ENCODE measurements at regions not wholly inside any gene's neighbourhood (a gene's known extent, or its start where the extent isn't known, plus 50 kb on each side); places are given as distances from the start of the nearest gene placed in this dataset.

DNA sequence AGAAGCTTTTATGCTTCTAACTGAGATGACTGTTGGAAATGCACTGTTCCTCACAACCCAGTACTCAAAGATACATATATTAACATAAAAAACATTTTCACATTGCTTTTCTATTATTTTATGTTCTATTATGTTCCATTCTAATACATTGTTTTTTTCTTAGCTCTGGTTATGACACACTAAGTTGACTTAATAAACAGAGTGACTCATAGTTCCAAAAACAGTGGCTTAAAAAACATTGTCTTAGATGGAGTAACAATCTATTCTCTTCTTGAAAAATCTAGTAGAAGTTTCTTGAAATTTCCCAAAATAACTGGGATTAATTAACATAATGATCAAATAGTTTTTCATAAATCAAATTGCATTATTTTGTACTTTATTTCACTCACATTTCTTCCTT is 328.2 kb upstream of the LRATD1 start:
- ChIA-PET CTCF (no interaction called here), POLR2A (no interaction called here)
- H3K4me2 ChIP-seq = no peak overlapping the region
- peaks cover 5% of the 10 kb centered on the region; the same call in 1 of the 3 replicates for H3K9me3 ChIP-seq
- ATAC-seq (no peak), DNase-seq (ENCODE audit: low read depth in 1 of 2, low spot score in 1 of 2) (no peak), FAIRE-seq (no peak)
- H3K4me1 ChIP-seq = no peaks in the 10 kb centered on the region
- no peak overlapping the region for H3K4me3 ChIP-seq
- TF ChIP-seq HMGXB4 (CRISPR knock-in tag; IDR thresholded peaks at IDR 0.05; ENCODE audit: borderline replicate concordance) (no peak), GATA3 (IDR thresholded peaks at IDR 0.05; ENCODE audit: borderline replicate concordance) (no peak), JUN (IDR thresholded peaks at IDR 0.05) (no peak), POLR2A (IDR thresholded peaks at IDR 0.05; ENCODE audit: low read length) (no peak)
- H3K27ac ChIP-seq = no peak overlapping the region

GRCh38 chr2:14306268-14306861 is 326.2 kb upstream of the LRATD1 start:
- no peak overlapping the region for H3K27ac ChIP-seq
- POLR2A ChIA-PET = no interaction called here
- CTCF ChIA-PET = no interaction called here
- ATAC-seq (no peak), FAIRE-seq (no peak), DNase-seq (ENCODE audit: low read depth in 1 of 2, low spot score in 1 of 2) (no peak)
- H3K4me1 ChIP-seq = no peaks in the 10 kb centered on the region
- TF ChIP-seq BHLHE40 (IDR thresholded peaks at IDR 0.05; ENCODE audit: low read depth, low read length) = no peak
- no peak for TF ChIP-seq CEBPB (IDR thresholded peaks at IDR 0.05)
- no peak for TF ChIP-seq POLR2A (IDR thresholded peaks at IDR 0.05; ENCODE audit: low read length)
- TF ChIP-seq JUNB (IDR thresholded peaks at IDR 0.05) = no peak
- no peak for TF ChIP-seq ZC3H11A (IDR thresholded peaks at IDR 0.05)
- TF ChIP-seq ZNF302 (CRISPR knock-in tag; IDR thresholded peaks at IDR 0.05) = no peak
- no peak for TF ChIP-seq ZFP36 (IDR thresholded peaks at IDR 0.05; ENCODE audit: borderline replicate concordance, partially characterized antibody)
- no peak for TF ChIP-seq TFCP2L1 (CRISPR knock-in tag; IDR thresholded peaks at IDR 0.05)
- TF ChIP-seq NFE2L2 (conservative IDR thresholded peaks at IDR 0.05; ENCODE audit: low read length) = no peak
- no peak for TF ChIP-seq HMGXB4 (CRISPR knock-in tag; IDR thresholded peaks at IDR 0.05; ENCODE audit: borderline replicate concordance)
- no peak for TF ChIP-seq PBX3 (IDR thresholded peaks at IDR 0.05)
- no peak for TF ChIP-seq NPAS2 (CRISPR knock-in tag; IDR thresholded peaks at IDR 0.05; ENCODE audit: borderline replicate concordance)
- TF ChIP-seq JUN (IDR thresholded peaks at IDR 0.05) = no peak
- TF ChIP-seq SREBF2 (IDR thresholded peaks at IDR 0.05) = no peak
- TF ChIP-seq REST (IDR thresholded peaks at IDR 0.05) = no peak
- TF ChIP-seq SMC3 (IDR thresholded peaks at IDR 0.05) = no peak
- TF ChIP-seq PHF8 (IDR thresholded peaks at IDR 0.05; ENCODE audit: borderline replicate concordance, low read depth) = no peak
- peaks cover 5% of the 10 kb centered on the region; the same call in 1 of the 3 replicates for H3K9me3 ChIP-seq
- no peak overlapping the region for H3K4me2 ChIP-seq
- WGBS (ENCODE audit: missing lambda C conversion rate) = 20% methylated on average over 3 of the region's 3 CpGs
- H3K4me3 ChIP-seq = no peak overlapping the region

Measured in A549 (cell line).